Spleen (tissue), 11 donors: ENCODE measurements at regions not wholly inside any gene's neighbourhood (a gene's known extent, or its start where the extent isn't known, plus 50 kb on each side); places are given as distances from the start of the nearest gene placed in this dataset.

Experiments used
- DNase-seq: peaks from one replicate; pipeline ENCODE4 v3.0.0-alpha.2; 2020
- H3K27ac ChIP-seq, 8 donors: fragments of 200-600 bp; sonication (generic) in 7 of 8; 1 replicate in 4 of 8; 2 replicates in 4 of 8; pipeline versions ENCODE4 v1.5.0 to v1.8.0; 2016 to 2021; ENCODE audit warnings: inconsistent platforms in 4 of 8, mild to moderate bottlenecking in 4 of 8, moderate library complexity in 1 of 8
- H3K27me3 ChIP-seq, 7 donors: fragments of 200-600 bp; sonication (generic) in 6 of 7; replicated peaks in 1 of 7; 1 replicate in 4 of 7; 2 replicates in 3 of 7; pipeline versions ENCODE4 v1.5.0 to v1.8.0; 2016 to 2021; ENCODE audit warnings: inconsistent platforms in 3 of 7, mild to moderate bottlenecking in 1 of 7
- H3K36me3 ChIP-seq, 6 donors: fragments of 200-600 bp; sonication (generic) in 5 of 6; 1 replicate in 4 of 6; 2 replicates in 2 of 6; pipeline versions ENCODE4 v1.5.0 to v1.8.0; 2016 to 2021; ENCODE audit warnings: inconsistent platforms in 2 of 6
- H3K4me1 ChIP-seq, 6 donors: fragments of 200-600 bp; sonication (generic) in 5 of 6; 1 replicate in 3 of 6; 2 replicates in 3 of 6; pipeline versions ENCODE4 v1.5.0 to v1.8.0; 2016 to 2021; ENCODE audit warnings: inconsistent platforms in 3 of 6
- H3K4me3 ChIP-seq, 8 donors: fragments of 200-600 bp; sonication (generic) in 7 of 8; 1 replicate in 4 of 8; 2 replicates in 4 of 8; pipeline versions ENCODE4 v1.5.0 to v1.8.0; 2016 to 2021; ENCODE audit warnings: inconsistent platforms in 4 of 8, mild to moderate bottlenecking in 4 of 8, moderate library complexity in 2 of 8
- H3K9me3 ChIP-seq, 8 donors: fragments of 200-600 bp; sonication (generic) in 7 of 8; 1 replicate in 4 of 8; 2 replicates in 4 of 8; pipeline versions ENCODE4 v1.5.0 to v1.8.0; 2016 to 2021; ENCODE audit warnings: inconsistent platforms in 4 of 8
- CTCF ChIP-seq, 11 experiments: fragments of 200-600 bp in 7 of 11; fragments of 450-650 bp in 4 of 11; sonication (generic) in 4 of 11; IDR thresholded peaks in 8 of 11; conservative IDR thresholded peaks in 3 of 11; 1 replicate in 7 of 11; 2 replicates in 4 of 11; pipeline versions ENCODE4 v1.4.0 to v1.8.0; 2016 to 2021; ENCODE audit warnings: antibody characterized with exemption in 11 of 11, inconsistent platforms in 4 of 11, mild to moderate bottlenecking in 1 of 11
- POLR2A ChIP-seq, 3 donors: fragments of 450-650 bp; IDR thresholded peaks; one replicate each; pipeline ENCODE4 v1.5.1; 2017; ENCODE audit warnings: antibody characterized with exemption in 3 of 3, mild to moderate bottlenecking in 1 of 3
- POLR2AphosphoS5 ChIP-seq, 3 donors: sonication (generic); formaldehyde crosslinking; IDR thresholded peaks; one replicate each; pipeline ENCODE4 v1.5.1; 2017; ENCODE audit warnings: antibody characterized with exemption in 3 of 3
- WGBS, 5 donors: extraction: QIAGEN DNeasy Blood & Tissue Kit in 3 of 5; methylation state at CpG; one replicate each; pipeline versions ENCODE4 v1.1.5 to v1.1.7; 2013 to 2018; 5-methylcytosine and 5-hydroxymethylcytosine counted together
- intact Hi-C: fragments of 100-400 bp; cut with DNase I; formaldehyde crosslinking; loops from one replicate; pipeline ENCODE4 v1.15.0; 2023; ENCODE audit warnings: low total_unique reads
- donor health status: healthy with polysubstance abuse.
- donor health status: DM: no; HTN: no; CAD: no; lungs with moderate emphysema.
- donor health status: DM: no; HTN: no; CAD: no.
- donor health status: Bipolar disorder and iron deficiency.
- donor health status: healthy.
- donor health status: DM: no; HTN: no; CAD: no.
- donor health status: DM: yes; HTN: yes; CAD: no.

GRCh38 chr3:31422237-31422636, 110.5 kb upstream of the STT3B start:
- H3K36me3 ChIP-seq = no peaks in the 10 kb centered on the region
- H3K4me3 ChIP-seq = no peak overlapping the region
- intact Hi-C loops = no loop called here
- no peaks in the 10 kb centered on the region for H3K4me1 ChIP-seq
- H3K9me3 ChIP-seq = peaks cover 0 to 10% (median 0%) of the 10 kb centered on the region in 8 donors
- WGBS, 5 donors = 96 to 100% (median 98%) methylated on average over 1 of the region's 1 CpG
- H3K27me3 ChIP-seq = no peaks in the 10 kb centered on the region
- no peak for DNase-seq
- H3K27ac ChIP-seq = no peak overlapping the region
- TF ChIP-seq POLR2A (IDR thresholded peaks at IDR 0.05) (no peak), POLR2AphosphoS5 (IDR thresholded peaks at IDR 0.05) (no peak), CTCF (IDR thresholded peaks at IDR 0.05 in 8 of 11, conservative IDR thresholded peaks at IDR 0.05 in 3 of 11) (no peak)

GRCh38 chr3:31423482-31423881, 109.2 kb upstream of the STT3B start:
- Histone ChIP-seq H3K4me1 (no peaks in the 10 kb centered on the region), H3K9me3 (peaks cover 0 to 11% (median 0%) of the 10 kb centered on the region in 8 donors), H3K36me3 (no peaks in the 10 kb centered on the region), H3K27me3 (no peaks in the 10 kb centered on the region), H3K27ac (no peak overlapping the region), H3K4me3 (no peak overlapping the region)
- no peak for TF ChIP-seq POLR2AphosphoS5 (IDR thresholded peaks at IDR 0.05)
- TF ChIP-seq CTCF (IDR thresholded peaks at IDR 0.05 in 8 of 11, conservative IDR thresholded peaks at IDR 0.05 in 3 of 11) = no peak
- no peak for TF ChIP-seq POLR2A (IDR thresholded peaks at IDR 0.05)
- 93 to 100% (median 95%) methylated on average over 2 of the region's 2 CpGs for WGBS, 5 donors
- no peak for DNase-seq
- intact Hi-C loops = no loop called here

- no peaks in the 10 kb centered on the region for H3K36me3 ChIP-seq
- no peaks in the 10 kb centered on the region for H3K27me3 ChIP-seq
- no peak overlapping the region for H3K27ac ChIP-seq
- TF ChIP-seq CTCF (IDR thresholded peaks at IDR 0.05 in 8 of 11, conservative IDR thresholded peaks at IDR 0.05 in 3 of 11) = no peak
- TF ChIP-seq POLR2A (IDR thresholded peaks at IDR 0.05) = no peak
- no peak for TF ChIP-seq POLR2AphosphoS5 (IDR thresholded peaks at IDR 0.05)
- H3K9me3 ChIP-seq = peaks cover 0 to 16% (median 0%) of the 10 kb centered on the region in 8 donors
- no peaks in the 10 kb centered on the region for H3K4me1 ChIP-seq
- intact Hi-C loops = no loop called here
- no peak overlapping the region for H3K4me3 ChIP-seq
- no peak for DNase-seq
Measured at GRCh38 chr3:31425401-31425800, 107.3 kb upstream of the STT3B start.

GRCh38 chr3:31427623-31428022, 105.1 kb upstream of the STT3B start:
- no peak for DNase-seq
- intact Hi-C loops = no loop called here
- Histone ChIP-seq H3K4me3 (no peak overlapping the region), H3K4me1 (no peaks in the 10 kb centered on the region), H3K27ac (no peak overlapping the region), H3K9me3 (peaks cover 0 to 16% (median 0%) of the 10 kb centered on the region in 8 donors), H3K27me3 (no peaks in the 10 kb centered on the region), H3K36me3 (no peaks in the 10 kb centered on the region)
- TF ChIP-seq CTCF (IDR thresholded peaks at IDR 0.05 in 8 of 11, conservative IDR thresholded peaks at IDR 0.05 in 3 of 11) (no peak), POLR2AphosphoS5 (IDR thresholded peaks at IDR 0.05) (no peak), POLR2A (IDR thresholded peaks at IDR 0.05) (no peak)
- 89 to 100% (median 96%) methylated on average over 1 of the region's 1 CpG for WGBS, 5 donors
